ENCODE measurements at regions not wholly inside any gene's neighbourhood (a gene's known extent, or its start where the extent isn't known, plus 50 kb on each side); places are given as distances from the start of the nearest gene placed in this dataset.

- H3K4me3 ChIP-seq (ENCODE audit: low read depth, low read length) = no peak overlapping the region
- DNase-seq (ENCODE audit: low read depth) = no peak
- TF ChIP-seq CTCF (IDR thresholded peaks at IDR 0.05; ENCODE audit: low read depth, low read length) = no peak
These were observed 68.5 kb upstream of the ZNF438 start for GRCh38 chr10:31100115-31100601.

GRCh38 chr10:31100662-31101061 is 69.0 kb upstream of the ZNF438 start:
- DNase-seq (ENCODE audit: low read depth) = no peak
- H3K4me3 ChIP-seq (ENCODE audit: low read depth, low read length) = no peak overlapping the region
- TF ChIP-seq POLR2A (IDR thresholded peaks at IDR 0.05; ENCODE audit: extremely low read depth, insufficient read length) (no peak), MYC (IDR thresholded peaks at IDR 0.05; ENCODE audit: low read depth, low read length) (no peak), MAX (IDR thresholded peaks at IDR 0.05; ENCODE audit: low read depth, low read length) (no peak), CTCF (IDR thresholded peaks at IDR 0.05; ENCODE audit: low read depth, low read length) (no peak)

GRCh38 chr10:31101123-31101522 is 69.5 kb upstream of the ZNF438 start:
- TF ChIP-seq MYC (IDR thresholded peaks at IDR 0.05; ENCODE audit: low read depth, low read length) (no peak), MAX (IDR thresholded peaks at IDR 0.05; ENCODE audit: low read depth, low read length) (no peak), CTCF (IDR thresholded peaks at IDR 0.05; ENCODE audit: low read depth, low read length) (no peak), POLR2A (IDR thresholded peaks at IDR 0.05; ENCODE audit: extremely low read depth, insufficient read length) (no peak)
- peak; percentile 43 for DNase-seq (ENCODE audit: low read depth)
- no peak overlapping the region for H3K4me3 ChIP-seq (ENCODE audit: low read depth, low read length)

- H3K4me3 ChIP-seq (ENCODE audit: low read depth, low read length) = no peak overlapping the region
- no peak for DNase-seq (ENCODE audit: low read depth)
- TF ChIP-seq MYC (IDR thresholded peaks at IDR 0.05; ENCODE audit: low read depth, low read length) (no peak), MAX (IDR thresholded peaks at IDR 0.05; ENCODE audit: low read depth, low read length) (no peak), POLR2A (IDR thresholded peaks at IDR 0.05; ENCODE audit: extremely low read depth, insufficient read length) (no peak), CTCF (IDR thresholded peaks at IDR 0.05; ENCODE audit: low read depth, low read length) (no peak)
These were observed 70.8 kb upstream of the ZNF438 start for GRCh38 chr10:31102421-31102820.

- TF ChIP-seq CTCF (IDR thresholded peaks at IDR 0.05; ENCODE audit: low read depth, low read length) (no peak), MAX (IDR thresholded peaks at IDR 0.05; ENCODE audit: low read depth, low read length) (no peak), MYC (IDR thresholded peaks at IDR 0.05; ENCODE audit: low read depth, low read length) (no peak), POLR2A (IDR thresholded peaks at IDR 0.05; ENCODE audit: extremely low read depth, insufficient read length) (no peak)
- DNase-seq (ENCODE audit: low read depth) = no peak
- no peak overlapping the region for H3K4me3 ChIP-seq (ENCODE audit: low read depth, low read length)
These were observed 71.4 kb upstream of the ZNF438 start for GRCh38 chr10:31103112-31103511.

GRCh38 chr10:31112961-31113360 is 81.3 kb upstream of the ZNF438 start:
- no peak for TF ChIP-seq POLR2A (IDR thresholded peaks at IDR 0.05; ENCODE audit: extremely low read depth, insufficient read length)
- no peak for TF ChIP-seq MYC (IDR thresholded peaks at IDR 0.05; ENCODE audit: low read depth, low read length)
- no peak for TF ChIP-seq CTCF (IDR thresholded peaks at IDR 0.05; ENCODE audit: low read depth, low read length)
- TF ChIP-seq MAX (IDR thresholded peaks at IDR 0.05; ENCODE audit: low read depth, low read length) = no peak
- DNase-seq (ENCODE audit: low read depth) = no peak
- H3K4me3 ChIP-seq (ENCODE audit: low read depth, low read length) = no peak overlapping the region

Measured in NB4 (cell line).